CD4-positive, alpha-beta T cell treated with Interleukin-6 for 4 hours (primary cell): ENCODE measurements at regions not wholly inside any gene's neighbourhood (a gene's known extent, or its start where the extent isn't known, plus 50 kb on each side); places are given as distances from the start of the nearest gene placed in this dataset.

ENCODE experiments used
- DNase-seq: peaks from one replicate; pipeline ENCODE4 v3.0.0-alpha.2; 2020; ENCODE audit warnings: mixed read lengths

- DNase-seq, result no peak
Measured at GRCh38 chr4:60216752-60217151, 983.4 kb upstream of the ADGRL3 start.

DNA sequence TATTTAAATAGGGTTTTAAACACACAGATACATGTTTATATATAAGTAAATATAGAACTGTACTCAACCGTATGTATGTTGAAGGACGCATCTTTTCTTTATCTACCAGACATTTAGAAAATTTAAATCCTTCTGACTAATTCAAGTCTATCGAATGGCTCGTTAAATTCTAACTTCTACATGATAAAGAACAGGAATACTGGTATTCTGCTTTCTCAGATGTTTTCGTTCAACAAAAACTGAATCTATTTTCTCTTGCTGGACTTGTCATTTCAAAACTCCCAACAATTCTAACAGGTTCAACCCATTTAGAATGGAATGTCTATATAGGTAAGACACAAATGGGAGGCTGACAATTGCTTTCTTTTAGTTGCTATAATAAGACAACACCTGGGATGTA, 978.3 kb upstream of the ADGRL3 start:
- no peak for DNase-seq

GRCh38 chr4:60223208-60223923, 976.8 kb upstream of the ADGRL3 start:
- no peak for DNase-seq

GRCh38 chr4:60241866-60242265, 958.3 kb upstream of the ADGRL3 start:
- no peak for DNase-seq

DNA sequence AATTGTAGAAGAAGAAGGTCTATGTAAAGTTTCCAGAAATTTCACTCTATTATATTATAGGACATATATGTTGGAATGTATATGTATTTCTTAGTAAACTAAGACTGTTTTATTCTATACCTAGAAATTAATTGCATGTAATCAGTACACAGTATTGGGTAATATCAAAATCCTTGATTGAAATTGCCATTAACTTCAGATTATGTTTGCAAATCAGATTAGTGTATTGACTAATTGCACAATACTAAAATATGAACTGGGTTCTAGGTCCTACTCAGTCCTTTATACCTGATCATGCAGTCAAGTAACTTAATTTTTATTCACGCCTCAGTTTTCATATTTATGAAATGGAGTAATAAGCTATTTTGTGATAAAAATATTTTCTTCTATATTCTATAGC, 950.3 kb upstream of the ADGRL3 start:
- no peak for DNase-seq

- no peak for DNase-seq
Measured at GRCh38 chr4:60250657-60251056, 949.5 kb upstream of the ADGRL3 start.

DNA sequence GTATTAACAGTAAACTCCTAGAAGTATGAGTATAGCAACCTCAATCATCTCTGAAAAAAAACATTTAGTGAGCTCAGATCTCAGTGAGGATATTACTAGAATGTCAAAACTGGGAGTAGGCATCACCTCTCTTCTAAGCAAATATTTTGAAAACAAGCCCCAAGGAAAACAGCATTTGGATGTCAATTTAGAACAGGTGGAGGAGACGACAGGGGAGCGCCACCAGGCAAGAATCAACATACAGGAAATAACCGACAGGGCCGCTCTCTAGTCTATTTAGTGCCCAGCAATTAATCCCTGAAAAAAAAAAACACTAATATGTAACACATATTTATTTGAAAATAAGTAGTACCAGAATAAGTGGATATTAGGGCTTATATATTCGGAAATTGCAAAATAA, 940.3 kb upstream of the ADGRL3 start:
- no peak for DNase-seq

GRCh38 chr4:60266505-60266904, 933.6 kb upstream of the ADGRL3 start:
- DNase-seq, result no peak

- DNase-seq, result no peak
Measured at GRCh38 chr4:60296386-60296785, 903.7 kb upstream of the ADGRL3 start.

GRCh38 chr4:60313611-60314178, 886.4 kb upstream of the ADGRL3 start:
- DNase-seq, result no peak

GRCh38 chr4:60314416-60314815, 885.7 kb upstream of the ADGRL3 start:
- DNase-seq, result no peak

DNA sequence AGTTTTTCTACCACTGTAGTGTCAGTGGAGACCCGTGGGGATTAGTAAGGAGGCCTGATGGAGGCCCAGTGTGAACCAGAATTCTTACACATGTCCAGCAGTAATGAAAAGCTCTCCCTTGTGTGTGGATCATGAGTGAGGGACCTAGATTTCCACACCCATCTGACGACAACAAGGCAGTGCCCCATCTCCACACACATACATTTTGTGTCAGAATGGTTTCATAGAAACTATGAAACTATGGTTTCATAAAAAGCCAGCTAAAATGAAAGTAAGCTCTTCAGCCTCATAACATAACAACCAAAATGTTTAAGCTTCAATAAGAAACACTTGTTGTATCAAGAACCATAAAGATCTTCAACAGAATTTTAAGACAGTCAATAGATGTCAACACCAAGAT, 884.5 kb upstream of the ADGRL3 start:
- no peak for DNase-seq

GRCh38 chr4:60326735-60327134, 873.4 kb upstream of the ADGRL3 start:
- no peak for DNase-seq

- no peak for DNase-seq
Measured at GRCh38 chr4:60327651-60328050, 872.5 kb upstream of the ADGRL3 start.

DNA sequence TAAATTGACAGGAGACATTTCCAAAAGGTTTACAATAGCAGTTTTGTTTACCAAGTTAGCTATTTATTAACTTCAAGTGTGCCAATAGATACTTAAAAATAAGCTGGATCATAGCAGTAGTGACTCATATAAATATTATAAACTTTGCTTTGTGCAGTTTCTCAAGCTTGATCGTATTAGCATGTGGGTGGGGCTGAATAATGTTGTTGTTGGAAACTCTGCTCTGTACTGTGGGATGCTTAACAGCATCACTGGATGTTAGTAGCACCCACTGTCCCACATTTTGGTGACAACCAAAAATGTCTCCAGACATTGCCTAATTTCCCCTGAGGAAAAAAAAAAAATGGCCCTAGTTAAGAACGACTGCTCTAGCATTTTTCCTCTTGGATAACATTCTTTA, 855.2 kb upstream of the ADGRL3 start:
- DNase-seq, result no peak

DNA sequence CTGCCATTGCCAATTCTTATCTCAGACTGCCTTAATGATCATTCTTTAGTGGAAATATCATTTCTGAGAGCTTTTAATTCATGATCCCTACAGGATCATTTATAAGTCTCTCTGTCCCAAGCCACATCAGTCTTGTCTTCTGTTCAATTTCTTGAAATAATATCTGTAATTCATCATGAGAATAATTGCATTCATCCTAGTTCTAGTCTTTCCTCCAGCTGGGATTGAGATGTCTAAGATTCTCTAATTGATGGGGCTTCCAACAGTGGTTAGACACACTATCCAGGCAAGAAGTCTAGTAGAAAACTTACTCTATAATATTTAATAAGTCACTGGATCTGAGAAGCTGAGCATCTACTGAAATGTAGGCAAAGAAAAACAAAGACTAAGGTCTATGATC, 854.7 kb upstream of the ADGRL3 start:
- no peak for DNase-seq

GRCh38 chr4:60359746-60360367, 840.3 kb upstream of the ADGRL3 start:
- no peak for DNase-seq

DNA sequence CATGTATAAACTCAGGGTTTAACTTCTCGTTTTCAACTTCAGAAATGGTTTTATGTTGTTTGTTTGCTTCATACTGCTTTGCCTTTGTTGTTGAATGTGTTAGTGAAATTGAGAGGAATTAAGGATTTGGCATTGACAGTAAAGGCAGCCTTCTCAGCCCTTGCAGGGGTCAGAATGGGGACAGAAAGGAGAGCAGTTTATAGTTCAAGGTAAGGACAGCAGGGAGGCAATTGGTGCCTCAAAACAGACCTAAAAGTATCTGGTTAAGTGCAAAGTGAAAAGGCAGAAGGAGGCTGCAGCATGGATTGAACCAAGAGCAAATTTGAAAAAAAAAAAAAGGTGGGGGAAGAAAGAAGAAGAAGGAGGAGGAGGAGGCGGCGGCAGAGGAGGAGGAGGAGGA, 835.0 kb upstream of the ADGRL3 start:
- no peak for DNase-seq

GRCh38 chr4:60366661-60367060, 833.5 kb upstream of the ADGRL3 start:
- DNase-seq, result no peak

GRCh38 chr4:60368986-60369385, 831.1 kb upstream of the ADGRL3 start:
- DNase-seq, result no peak

DNA sequence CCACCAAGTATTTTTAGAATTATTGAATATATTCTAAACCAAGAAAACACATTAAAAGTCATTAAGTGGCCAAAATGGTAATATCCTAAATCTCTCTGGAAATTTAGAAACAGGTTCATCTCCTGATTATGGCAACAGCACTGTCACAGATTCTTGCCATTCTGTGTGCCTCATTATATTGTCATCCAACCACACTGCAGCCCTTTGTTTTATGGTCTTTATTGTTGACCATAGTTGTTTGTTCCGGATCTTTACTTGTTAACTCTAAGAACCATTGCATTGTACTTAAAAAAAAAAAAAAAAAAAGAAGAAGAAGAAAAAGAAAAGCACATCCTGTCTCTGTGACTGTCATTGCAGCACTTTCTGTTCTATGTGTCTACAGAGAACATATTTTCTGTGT, 822.1 kb upstream of the ADGRL3 start:
- DNase-seq, result no peak

- DNase-seq, result no peak
Measured at GRCh38 chr4:60384516-60384915, 815.6 kb upstream of the ADGRL3 start.

DNA sequence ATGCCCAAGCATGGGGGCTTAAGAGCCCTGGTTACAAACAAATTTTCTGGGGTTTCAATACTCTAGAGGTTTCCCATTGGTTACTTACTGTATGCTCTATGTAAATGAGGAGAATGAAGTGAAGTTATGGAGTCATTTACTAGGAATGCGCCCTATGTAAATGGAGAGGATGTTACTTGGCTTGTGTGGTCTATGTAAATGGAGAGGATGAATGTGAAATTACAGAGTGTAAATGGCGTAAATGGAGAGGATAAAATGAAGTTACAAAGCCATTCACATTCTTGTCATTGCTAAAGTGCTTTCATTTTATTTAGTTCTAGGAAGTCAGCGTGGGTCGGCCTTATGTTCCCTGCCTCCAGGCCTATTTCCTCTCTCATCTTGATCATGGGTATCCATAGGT, 810.5 kb upstream of the ADGRL3 start:
- no peak for DNase-seq

DNA sequence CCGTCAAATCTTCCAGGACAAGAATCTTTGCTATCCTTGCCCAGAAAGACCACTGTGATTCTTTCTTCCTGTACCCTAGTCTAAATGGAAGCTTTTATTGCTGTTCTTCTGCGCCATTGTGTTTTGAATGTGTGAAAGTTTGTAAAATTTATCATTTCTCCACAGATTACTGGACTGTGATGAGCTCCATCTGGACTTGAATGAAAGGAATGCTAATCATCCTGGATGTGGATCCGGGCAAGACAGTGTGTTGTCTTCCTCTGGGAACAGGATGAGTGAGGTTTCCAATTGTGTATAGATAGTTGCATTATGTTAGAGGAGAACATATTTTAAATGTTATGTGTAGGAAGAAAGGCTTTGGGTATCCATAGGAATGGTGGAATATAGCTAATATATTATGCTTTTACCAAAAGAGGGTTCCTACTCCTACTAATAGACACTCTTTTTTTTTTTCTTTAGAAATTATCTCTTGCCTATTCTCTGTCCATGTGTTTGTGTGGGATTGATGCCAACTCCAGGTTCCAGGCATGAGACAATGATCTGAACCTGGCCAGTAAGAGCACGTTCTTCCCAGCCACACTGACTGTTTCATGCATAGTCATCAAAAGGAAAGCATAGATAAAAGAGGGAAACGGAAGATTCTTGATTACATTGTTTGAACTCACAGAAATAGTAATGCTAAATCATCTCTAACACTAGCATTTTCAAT, 803.6 kb upstream of the ADGRL3 start:
- DNase-seq, result no peak
